IPS-20b (cell line): ENCODE measurements at regions not wholly inside any gene's neighbourhood (a gene's known extent, or its start where the extent isn't known, plus 50 kb on each side); places are given as distances from the start of the nearest gene placed in this dataset.

Experiments
- H3K27ac ChIP-seq: one replicate; pipeline ENCODE4 v1.5.1; 2013; ENCODE audit warnings: low read length
- H3K27me3 ChIP-seq: 2 replicates; pipeline ENCODE4 v1.6.1; 2013; ENCODE audit warnings: mild to moderate bottlenecking, low read length, inconsistent platforms; ENCODE audit not compliant: insufficient read depth
- H3K36me3 ChIP-seq: 2 replicates; pipeline ENCODE4 v1.6.1; 2013; ENCODE audit warnings: low read depth, mild to moderate bottlenecking, inconsistent platforms, low read length, moderate library complexity; ENCODE audit not compliant: insufficient read depth
- H3K4me1 ChIP-seq: 2 replicates; pipeline ENCODE4 v1.6.1; 2013; ENCODE audit warnings: mild to moderate bottlenecking, control low read depth, inconsistent platforms, low read length, moderate library complexity; ENCODE audit not compliant: insufficient read depth
- H3K4me3 ChIP-seq: 2 replicates; pipeline ENCODE4 v1.5.1; 2013; ENCODE audit warnings: mild to moderate bottlenecking, low read length, inconsistent platforms
- H3K9ac ChIP-seq: 2 replicates; pipeline ENCODE4 v1.6.1; 2013; ENCODE audit warnings: low read depth, mild to moderate bottlenecking, inconsistent platforms, low read length, moderate library complexity
- H3K9me3 ChIP-seq: 2 replicates; pipeline ENCODE4 v1.6.1; 2013; ENCODE audit warnings: mild to moderate bottlenecking, low read depth, low read length, inconsistent platforms; ENCODE audit not compliant: insufficient read depth

- Histone ChIP-seq H3K27ac (no peak overlapping the region), H3K27me3 (no peaks in the 10 kb centered on the region), H3K9me3 (no peaks in the 10 kb centered on the region; the same call in 1 of the 2 replicates), H3K36me3 (no peaks in the 10 kb centered on the region), H3K4me3 (no peak overlapping the region), H3K4me1 (no peaks in the 10 kb centered on the region), H3K9ac (no peak overlapping the region)
Measured at GRCh38 chr13:44011036-44011435, 131.3 kb downstream of the LACC1 start.

GRCh38 chr13:44012910-44013757 lies 133.4 kb downstream of the LACC1 start:
- Histone ChIP-seq H3K36me3 (no peaks in the 10 kb centered on the region), H3K9ac (no peak overlapping the region), H3K4me1 (no peaks in the 10 kb centered on the region), H3K27ac (no peak overlapping the region), H3K27me3 (no peaks in the 10 kb centered on the region), H3K9me3 (no peaks in the 10 kb centered on the region), H3K4me3 (no peak overlapping the region)

GRCh38 chr13:44013758-44014291 lies 134.1 kb downstream of the LACC1 start:
- H3K9me3 ChIP-seq: no peaks in the 10 kb centered on the region
- no peak overlapping the region for H3K27ac ChIP-seq
- H3K9ac ChIP-seq: no peak overlapping the region
- H3K36me3 ChIP-seq: no peaks in the 10 kb centered on the region
- no peak overlapping the region for H3K4me3 ChIP-seq
- H3K4me1 ChIP-seq: no peaks in the 10 kb centered on the region
- H3K27me3 ChIP-seq: no peaks in the 10 kb centered on the region

GRCh38 chr13:44014501-44014900 lies 134.8 kb downstream of the LACC1 start:
- Histone ChIP-seq H3K9ac (no peak overlapping the region), H3K36me3 (no peaks in the 10 kb centered on the region), H3K4me3 (no peak overlapping the region), H3K9me3 (no peaks in the 10 kb centered on the region), H3K4me1 (no peaks in the 10 kb centered on the region), H3K27ac (no peak overlapping the region), H3K27me3 (no peaks in the 10 kb centered on the region)

GRCh38 chr13:44015118-44015517 lies 135.4 kb downstream of the LACC1 start:
- H3K27ac ChIP-seq: no peak overlapping the region

GRCh38 chr13:44015811-44016210 lies 136.1 kb downstream of the LACC1 start:
- no peak overlapping the region for H3K4me3 ChIP-seq
- H3K27me3 ChIP-seq: no peaks in the 10 kb centered on the region
- no peak overlapping the region for H3K27ac ChIP-seq
- H3K36me3 ChIP-seq: no peaks in the 10 kb centered on the region
- H3K9me3 ChIP-seq: no peaks in the 10 kb centered on the region
- H3K9ac ChIP-seq: no peak overlapping the region
- no peaks in the 10 kb centered on the region for H3K4me1 ChIP-seq

More at GRCh38 chr13:44015118-44015517, 135.4 kb downstream of the LACC1 start:
- no peak overlapping the region for H3K9ac ChIP-seq
- no peak overlapping the region for H3K4me3 ChIP-seq
- H3K4me1 ChIP-seq: no peaks in the 10 kb centered on the region
- H3K9me3 ChIP-seq: no peaks in the 10 kb centered on the region
- no peaks in the 10 kb centered on the region for H3K27me3 ChIP-seq
- H3K36me3 ChIP-seq: no peaks in the 10 kb centered on the region

- Histone ChIP-seq H3K9ac (no peak overlapping the region), H3K27ac (no peak overlapping the region), H3K27me3 (no peaks in the 10 kb centered on the region), H3K9me3 (no peaks in the 10 kb centered on the region), H3K4me1 (no peaks in the 10 kb centered on the region), H3K4me3 (no peak overlapping the region), H3K36me3 (no peaks in the 10 kb centered on the region)
Measured at GRCh38 chr13:44017756-44018309, 138.1 kb downstream of the LACC1 start.

- Histone ChIP-seq H3K27me3 (no peaks in the 10 kb centered on the region), H3K4me1 (no peaks in the 10 kb centered on the region), H3K36me3 (no peaks in the 10 kb centered on the region), H3K27ac (no peak overlapping the region), H3K9ac (no peak overlapping the region), H3K4me3 (no peak overlapping the region), H3K9me3 (no peaks in the 10 kb centered on the region)
Measured at GRCh38 chr13:44019651-44020050, 139.9 kb downstream of the LACC1 start.

GRCh38 chr13:44021422-44021821 lies 141.7 kb downstream of the LACC1 start:
- H3K27ac ChIP-seq: no peak overlapping the region
- no peaks in the 10 kb centered on the region for H3K36me3 ChIP-seq
- no peaks in the 10 kb centered on the region for H3K4me1 ChIP-seq
- no peak overlapping the region for H3K4me3 ChIP-seq
- H3K27me3 ChIP-seq: no peaks in the 10 kb centered on the region
- H3K9ac ChIP-seq: no peak overlapping the region
- H3K9me3 ChIP-seq: no peaks in the 10 kb centered on the region

GRCh38 chr13:44022196-44022595 lies 142.5 kb downstream of the LACC1 start:
- Histone ChIP-seq H3K36me3 (no peaks in the 10 kb centered on the region), H3K9ac (no peak overlapping the region), H3K4me3 (no peak overlapping the region), H3K27me3 (no peaks in the 10 kb centered on the region; the same call in 1 of the 2 replicates), H3K9me3 (no peaks in the 10 kb centered on the region), H3K27ac (no peak overlapping the region), H3K4me1 (no peaks in the 10 kb centered on the region)

GRCh38 chr13:44024167-44024845 lies 144.6 kb downstream of the LACC1 start:
- Histone ChIP-seq H3K27me3 (no peaks in the 10 kb centered on the region; the same call in 1 of the 2 replicates), H3K4me3 (no peak overlapping the region), H3K9me3 (no peaks in the 10 kb centered on the region), H3K9ac (no peak overlapping the region), H3K4me1 (no peaks in the 10 kb centered on the region), H3K27ac (no peak overlapping the region), H3K36me3 (no peaks in the 10 kb centered on the region)
